Stimulated activated CD4-positive, alpha-beta T cell treated with anti-CD3 and anti-CD28 coated beads, Interleukin-12 subunit alpha, Interleukin-12 subunit beta, amount 100 ng/mL, for 24 hours (primary cell): ENCODE measurements at regions not wholly inside any gene's neighbourhood (a gene's known extent, or its start where the extent isn't known, plus 50 kb on each side); places are given as distances from the start of the nearest gene placed in this dataset.
A peak's percentile ranks its signal among the peaks of the same experiment; 100 is the strongest.

Experiments used
- DNase-seq, 2 experiments: peaks; one replicate each; pipeline ENCODE4 v3.0.0-alpha.2; 2020; ENCODE audit warnings: low read depth in 2 of 2

DNA sequence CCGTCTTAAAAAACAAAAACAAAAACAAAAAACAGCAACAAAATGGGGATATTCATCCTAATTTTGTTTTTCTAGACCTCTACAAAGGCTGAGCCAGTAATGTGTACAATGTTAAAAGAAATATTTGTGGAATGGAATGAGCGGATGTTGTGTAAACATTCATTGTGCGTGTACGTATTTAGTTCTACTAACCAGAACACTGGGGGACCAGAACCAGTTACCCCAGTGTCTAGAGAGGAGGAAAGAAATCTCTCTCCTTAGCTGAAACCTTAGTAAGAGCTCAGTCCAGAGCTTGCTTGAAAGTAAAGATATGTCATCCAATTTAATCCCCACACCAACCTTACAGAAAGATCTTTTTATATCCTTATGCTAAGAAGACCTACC, 106.7 kb upstream of the CPEB4 start:
- DNase-seq: no peak

DNA sequence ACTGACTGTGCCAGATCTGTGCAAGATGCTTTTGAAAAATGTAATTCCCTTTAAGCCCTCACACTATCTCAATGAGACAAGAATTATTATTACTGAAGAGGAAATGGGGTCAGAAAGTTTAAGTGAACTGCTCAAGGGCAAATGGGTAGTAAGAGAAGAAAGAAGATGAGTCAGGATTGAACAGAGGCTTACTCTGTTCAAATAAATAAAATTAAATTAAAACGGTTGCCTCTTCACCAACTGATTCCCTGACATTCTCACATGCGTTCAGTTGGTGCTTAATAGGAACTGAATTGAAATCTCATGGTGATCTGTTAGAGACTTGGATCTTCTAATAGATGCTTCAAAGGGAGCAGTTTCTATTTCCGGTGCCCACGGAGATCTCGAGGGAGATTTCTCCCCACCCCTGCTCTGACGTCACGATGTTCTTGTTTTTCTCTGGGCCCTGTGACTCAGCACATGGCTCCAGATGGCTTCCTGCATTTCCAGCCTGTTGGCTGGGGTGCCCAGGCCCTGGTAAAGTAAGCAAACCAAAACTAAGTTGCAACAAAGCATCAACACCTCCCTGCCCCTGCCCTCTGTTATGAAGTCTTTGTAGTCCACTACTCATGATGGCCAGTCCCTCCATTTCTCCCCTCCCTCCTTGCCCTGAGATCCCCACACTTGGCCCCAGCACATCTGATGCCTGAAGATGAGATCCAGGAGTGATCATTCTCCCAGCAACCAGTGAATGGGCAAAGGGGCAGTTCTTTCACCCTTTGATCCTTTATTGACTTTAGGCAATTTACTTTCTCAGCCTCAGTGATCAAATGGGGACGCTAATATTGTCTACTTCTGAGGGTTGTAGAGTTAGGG, 106.1 kb upstream of the CPEB4 start:
- DNase-seq: peak; percentile 29 to 41

DNA sequence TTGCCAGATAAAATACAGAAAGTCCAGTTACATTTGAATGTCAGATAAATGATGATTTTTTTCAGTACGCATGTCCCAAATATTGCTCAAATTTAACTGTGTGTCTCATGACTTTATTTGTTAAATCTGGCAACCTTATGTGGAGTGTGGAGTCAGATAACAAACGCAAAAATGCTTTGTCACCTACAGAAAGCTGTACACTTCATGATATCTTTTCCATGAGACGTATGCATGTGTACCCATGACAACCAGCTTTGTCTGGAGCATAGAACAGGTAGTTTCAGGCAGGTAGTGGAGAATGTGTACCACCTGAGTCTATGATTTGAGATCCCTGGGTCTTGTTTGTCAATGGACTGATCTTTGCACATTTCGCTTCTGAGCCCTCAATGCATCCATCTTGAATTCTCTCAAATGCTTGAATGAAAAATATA, 105.5 kb upstream of the CPEB4 start:
- no peak for DNase-seq

DNA sequence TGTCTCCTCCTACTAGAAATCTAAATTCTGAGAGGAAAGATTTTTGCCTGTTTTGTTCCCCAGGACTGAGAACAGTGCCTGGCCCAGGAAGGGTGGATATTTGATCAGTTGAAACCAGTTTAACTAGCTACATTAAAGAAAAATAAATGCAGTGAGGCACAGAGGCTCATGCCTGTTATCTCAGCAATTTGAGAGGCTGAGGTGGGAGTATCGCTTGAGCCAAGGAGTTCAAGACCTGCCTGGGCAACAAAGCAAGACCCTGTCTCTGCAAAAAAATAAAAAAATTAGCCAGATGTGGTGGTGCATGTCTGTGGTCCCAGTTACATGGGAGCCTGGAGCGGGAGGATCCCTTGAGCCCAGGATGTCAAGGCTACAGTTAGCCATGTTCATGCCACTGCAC, 104.8 kb upstream of the CPEB4 start:
- DNase-seq: no peak

DNA sequence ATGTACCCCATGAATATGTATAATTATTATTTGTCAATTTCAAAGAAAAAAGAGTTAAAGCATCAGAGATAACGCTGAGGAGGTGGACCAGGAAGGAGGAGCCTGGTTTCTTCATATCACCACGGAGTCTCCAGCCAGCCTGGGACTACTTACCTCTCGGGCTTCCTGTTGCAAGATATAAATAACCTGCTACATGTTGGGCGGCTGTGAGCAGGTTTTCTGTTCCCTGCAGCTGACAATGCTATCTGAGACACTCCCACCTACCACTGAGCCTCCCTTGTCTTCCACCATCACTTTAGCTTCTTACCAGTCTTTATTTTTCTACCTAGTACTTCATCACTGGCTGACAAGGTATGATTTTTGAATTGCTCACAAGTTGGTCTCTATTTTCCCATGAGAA, 102.7 kb upstream of the CPEB4 start:
- DNase-seq: no peak

DNA sequence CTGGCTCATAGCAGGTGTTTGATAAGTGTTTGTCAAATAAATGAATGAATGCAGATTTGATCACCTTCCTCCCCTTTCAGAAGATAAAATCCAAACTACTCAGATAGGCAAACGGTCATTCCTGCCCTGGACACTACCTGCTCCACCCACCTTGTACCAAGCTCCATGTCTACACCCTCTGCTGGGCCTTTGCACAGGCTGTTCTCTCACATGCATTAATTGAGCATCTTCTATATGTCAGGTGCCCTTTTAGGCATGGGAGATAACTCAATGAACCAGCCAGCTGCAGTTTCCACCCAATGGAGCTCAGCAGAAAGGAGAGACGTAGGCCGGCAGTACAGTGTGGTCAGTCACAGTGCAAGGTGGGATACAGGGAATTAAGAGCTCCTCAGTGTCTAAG, 102.3 kb upstream of the CPEB4 start:
- DNase-seq: no peak

DNA sequence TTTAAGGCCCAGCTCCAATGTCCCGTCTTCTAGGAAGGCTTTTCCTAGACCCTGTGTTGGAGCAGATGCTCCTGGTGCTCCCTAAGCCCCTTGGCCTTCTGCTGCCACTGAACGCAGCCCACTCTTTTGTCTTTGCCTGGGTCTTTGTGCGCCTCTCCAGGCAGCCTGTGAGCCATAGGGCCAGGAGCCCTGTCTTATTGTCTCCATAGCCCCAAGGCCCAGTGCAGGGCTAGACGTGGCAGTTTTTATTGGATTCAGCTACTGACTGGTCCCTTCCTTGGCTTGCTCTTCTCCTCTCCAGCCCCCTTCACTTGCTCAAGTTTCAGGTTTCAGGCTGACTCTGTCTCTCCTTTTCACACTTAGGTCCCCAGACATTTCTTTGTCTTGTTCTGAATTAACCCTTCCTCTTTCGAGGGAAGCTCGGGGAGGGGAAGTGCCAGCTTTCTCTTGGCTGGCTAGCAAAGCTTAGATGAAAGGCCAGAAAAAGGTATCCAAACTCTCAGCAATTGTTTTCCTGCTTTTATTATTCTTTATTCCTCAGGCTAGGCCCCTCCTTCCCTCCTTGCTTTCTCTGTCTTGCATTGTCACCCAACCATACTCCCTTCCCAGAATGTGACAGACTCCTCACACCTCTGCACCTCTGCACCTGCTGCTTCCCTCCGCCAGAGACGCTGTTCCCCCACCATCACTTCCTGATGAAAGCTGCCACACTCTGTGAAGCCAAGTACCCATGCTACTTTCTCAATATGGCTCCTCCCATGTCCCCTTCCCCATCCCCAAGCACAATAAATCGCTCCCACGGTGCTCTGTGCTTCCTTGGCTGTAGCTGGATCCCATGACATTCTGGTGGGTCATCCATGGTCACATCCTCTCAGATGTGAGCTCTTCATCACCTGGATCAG, 101.6 kb upstream of the CPEB4 start:
- no peak for DNase-seq

DNA sequence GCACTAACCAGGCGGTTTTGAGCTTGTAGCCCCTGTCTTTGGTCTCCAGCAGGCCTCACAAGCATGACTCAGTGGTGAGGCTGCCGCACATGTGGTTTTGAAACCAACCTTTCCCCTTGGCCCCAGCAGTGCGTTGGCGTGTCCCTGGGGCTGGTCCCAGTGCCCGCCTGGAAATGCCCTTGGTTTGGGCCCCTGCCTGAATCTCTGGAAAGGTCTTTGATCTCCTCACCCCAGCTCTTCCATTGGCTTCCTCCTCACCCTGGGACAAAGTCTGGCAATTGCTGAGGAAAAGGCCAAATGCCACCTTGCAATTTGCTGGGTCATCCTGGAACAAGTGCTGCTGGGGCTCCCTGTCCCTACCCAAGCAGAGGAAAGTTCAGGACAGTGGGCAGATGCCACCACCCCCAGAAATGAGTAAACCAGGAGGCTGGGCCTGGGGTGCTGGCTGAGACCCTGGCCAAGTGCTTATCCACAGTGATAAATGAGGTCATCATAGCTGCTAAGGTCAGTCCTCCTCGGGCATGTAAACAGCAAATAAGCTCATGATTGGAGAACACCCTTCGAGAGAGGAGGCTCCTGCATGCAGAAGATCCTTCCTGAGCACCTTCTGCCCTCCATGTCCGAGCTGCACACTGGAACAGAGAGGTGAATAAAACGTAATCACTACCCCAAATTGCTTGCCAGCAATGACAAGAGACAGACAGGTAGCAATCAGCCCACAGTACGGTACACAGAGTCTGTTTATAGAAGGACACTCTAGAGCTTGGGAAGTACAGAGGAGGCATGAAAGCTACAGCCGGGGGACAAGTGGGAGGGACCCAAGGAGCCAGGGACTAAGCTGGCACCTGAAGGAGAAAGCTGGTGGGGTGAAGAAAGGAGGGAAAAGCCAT, 98.9 kb upstream of the CPEB4 start:
- DNase-seq: no peak

DNA sequence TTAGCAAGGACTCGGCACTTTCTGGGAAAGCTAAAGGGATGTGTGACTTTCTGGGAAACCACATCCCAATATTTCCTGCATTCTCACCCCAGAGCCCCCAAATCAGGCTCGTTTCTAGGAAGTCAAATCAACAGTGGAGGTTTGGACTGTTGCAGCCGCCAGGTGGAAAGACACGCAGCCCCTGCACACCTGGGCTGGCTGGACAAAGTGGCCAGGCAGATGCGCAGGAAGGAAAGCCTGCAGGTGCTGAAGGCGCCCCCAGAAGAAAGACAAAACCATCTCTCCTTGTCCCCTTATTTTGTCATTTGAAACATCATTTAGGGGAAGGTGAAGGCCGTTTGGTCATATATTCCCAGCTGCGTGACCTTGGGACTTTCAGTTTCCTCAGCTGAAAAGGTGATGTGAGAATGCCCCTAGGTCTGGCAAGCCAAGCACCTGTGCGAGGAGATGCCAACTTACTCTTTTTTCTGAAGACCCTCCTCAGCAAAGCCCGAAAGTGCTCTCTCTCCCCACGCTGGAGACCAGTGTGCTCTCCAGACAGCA, 97.9 kb upstream of the CPEB4 start:
- DNase-seq: no peak

DNA sequence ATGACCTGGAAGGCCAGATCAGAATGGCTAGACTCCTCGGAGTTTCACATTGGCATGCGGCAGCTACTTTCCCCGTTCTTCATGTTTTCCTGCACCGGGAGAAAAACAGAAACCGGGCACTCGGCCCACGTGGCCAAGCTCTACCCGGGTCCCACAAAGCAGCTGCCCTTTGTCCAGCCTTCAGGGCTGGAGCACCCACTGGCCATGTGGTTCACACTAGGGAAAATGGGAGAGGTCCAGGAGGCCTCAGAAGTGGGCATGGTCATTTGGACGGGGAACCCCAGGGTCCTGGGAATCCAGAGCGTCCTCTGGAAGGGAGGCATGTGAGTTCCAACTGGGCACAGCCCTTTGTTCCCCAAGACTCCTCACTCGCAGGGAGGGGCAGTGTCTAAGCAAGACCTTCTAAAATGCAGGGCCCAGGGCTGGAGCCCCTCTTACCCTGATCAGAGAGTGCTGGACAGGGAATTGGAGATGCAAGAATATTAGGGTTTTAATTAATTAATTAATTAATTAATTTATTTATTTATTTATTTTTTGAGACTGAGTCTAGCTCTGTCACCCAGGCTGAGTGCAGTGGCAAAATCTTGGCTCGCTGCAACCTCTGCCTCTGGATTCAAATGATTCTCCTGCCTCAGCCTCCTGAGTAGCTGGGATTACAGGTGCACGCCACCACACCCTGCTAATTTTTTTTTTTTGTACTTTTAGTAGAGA, 97.2 kb upstream of the CPEB4 start:
- DNase-seq: no peak

DNA sequence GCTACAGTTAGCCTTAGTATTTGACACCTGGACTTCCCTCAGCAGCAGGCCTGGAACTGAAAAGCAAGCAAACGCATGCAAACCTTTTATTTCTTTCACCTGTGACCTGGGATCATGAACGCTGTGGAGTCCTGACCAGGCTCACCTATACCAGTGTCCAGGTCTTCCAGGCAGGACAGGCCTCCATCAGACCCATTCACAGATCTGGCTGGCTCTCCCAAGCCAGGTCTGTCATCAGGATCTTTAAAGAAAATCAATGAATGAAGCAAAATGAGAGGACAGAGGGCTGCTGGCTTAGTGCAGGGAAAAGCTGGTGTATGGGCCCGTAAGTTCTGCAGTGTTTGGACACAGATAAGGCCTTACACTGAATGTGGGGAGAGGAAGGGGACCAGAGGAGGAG, 96.3 kb upstream of the CPEB4 start:
- DNase-seq: no peak

DNA sequence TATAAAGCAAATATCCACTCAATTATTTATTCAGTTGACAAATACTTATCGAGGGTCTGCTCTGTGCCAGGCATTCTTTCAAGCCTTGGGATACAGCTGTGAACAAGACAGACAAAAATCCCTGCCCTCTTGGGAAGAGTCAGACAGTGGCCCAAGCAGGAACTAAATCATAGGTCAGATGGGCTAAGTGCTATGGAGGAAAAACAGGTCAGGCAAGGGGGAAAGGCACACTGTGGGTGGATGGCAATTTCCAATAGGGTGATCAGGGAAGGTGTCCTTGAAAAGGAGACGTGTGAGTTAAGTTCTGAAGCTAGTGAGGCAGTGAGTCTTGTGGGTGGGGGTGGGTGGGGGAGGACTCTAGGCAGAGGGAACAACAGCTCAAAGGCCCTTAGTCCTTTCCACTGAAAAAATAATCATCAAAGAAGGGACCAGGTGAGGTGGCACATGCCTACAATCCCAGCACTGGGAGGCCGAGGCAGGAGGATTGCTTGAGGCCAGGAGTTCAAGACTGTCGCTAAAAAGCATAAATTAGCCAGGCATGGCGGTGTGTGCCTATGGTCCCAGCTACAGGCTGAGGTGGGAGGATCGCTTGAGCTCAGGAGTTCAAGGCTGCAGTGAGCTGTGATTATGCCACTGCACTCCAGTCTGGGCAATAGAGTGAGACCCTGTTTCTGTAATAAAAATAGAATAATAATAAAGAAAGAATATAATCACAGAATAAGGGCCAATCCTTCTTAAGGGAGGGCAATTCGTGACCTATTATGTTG, 95.2 kb upstream of the CPEB4 start:
- no peak for DNase-seq

DNA sequence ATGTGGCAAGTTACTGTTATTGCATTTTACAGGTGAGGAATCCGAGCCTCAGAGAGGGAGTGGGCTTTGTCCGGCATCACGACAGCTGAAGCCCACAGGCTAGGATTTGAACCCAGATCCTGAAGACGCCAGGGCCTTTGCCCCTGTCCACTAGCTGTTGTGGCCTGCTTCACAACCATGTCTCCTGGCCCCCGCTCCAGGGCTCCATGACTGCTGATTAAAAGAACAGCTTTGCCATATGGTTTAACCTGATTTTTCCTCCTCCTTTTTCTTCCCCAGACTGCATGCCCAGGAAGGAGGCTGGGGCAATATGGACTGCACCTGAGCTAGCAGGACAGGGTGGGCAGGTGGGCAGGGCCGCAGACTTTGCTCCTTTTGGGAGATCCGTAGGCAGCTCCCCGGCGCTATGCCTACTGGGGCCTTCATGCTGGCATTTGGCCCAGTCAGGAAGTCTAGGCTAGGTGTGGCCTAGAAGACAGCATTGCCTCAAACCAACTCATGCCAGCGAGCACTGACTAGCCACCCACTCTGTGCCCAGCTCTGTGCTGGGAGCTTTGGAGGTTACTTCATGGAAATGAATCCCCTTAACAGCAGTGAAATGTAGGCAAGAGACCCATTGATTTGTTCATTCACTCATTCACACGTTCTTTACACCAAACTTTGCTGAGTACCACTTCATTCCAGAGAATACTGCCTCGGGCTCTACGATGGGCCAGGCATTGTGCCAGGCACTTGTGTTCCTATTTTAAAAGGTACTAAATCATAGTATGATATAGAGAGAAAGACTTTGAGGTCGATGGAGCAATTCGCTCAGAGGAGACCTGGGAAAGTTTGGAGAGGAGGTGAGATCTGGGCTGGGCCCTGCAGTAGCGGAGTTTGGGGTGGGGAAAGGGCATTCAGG, 94.3 kb upstream of the CPEB4 start:
- DNase-seq: no peak

DNA sequence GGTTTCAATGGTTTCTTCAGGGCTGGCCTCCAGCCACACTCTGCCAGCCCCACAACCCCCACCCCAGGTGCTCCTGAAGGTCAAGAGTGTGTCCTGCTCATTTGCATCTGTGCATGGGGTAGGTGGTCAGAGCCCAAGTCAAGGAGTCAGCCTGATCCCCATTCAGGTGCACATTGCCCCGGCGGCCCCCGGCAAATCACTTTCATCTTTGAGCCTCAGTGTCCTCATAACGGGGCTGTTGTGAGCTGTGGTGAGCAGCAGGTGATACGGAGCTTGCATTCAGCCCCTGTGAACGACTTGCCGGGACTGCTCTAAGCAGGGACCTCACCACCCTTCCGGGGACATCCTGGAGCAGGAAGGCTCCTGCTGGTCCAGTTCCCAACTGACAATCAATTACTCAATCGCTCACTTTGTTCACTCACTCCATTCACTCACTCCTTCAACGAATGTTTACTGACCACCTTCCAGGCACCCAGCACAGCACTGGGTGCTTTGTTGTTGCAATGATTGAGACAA, 93.2 kb upstream of the CPEB4 start:
- DNase-seq: no peak

DNA sequence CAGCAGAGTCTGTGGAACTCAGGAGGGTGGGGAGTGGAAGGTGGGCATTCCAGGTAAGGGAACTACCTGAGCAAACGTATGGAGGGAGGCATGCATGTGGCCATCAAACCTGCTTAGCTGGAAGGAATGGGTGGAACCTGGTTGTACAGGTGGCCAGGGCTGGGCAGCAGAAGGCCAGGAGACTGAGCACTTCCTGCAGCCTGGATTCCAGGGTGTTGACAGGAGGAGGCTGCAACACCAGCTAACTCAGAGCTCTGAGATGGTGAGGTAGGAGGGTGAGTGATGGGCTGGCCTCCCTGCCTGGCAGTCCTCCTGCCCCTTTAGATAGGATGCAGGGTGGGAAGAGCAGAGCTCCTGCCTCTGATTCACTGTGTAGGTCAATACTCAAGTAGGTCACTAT, 92.5 kb upstream of the CPEB4 start:
- no peak for DNase-seq

DNA sequence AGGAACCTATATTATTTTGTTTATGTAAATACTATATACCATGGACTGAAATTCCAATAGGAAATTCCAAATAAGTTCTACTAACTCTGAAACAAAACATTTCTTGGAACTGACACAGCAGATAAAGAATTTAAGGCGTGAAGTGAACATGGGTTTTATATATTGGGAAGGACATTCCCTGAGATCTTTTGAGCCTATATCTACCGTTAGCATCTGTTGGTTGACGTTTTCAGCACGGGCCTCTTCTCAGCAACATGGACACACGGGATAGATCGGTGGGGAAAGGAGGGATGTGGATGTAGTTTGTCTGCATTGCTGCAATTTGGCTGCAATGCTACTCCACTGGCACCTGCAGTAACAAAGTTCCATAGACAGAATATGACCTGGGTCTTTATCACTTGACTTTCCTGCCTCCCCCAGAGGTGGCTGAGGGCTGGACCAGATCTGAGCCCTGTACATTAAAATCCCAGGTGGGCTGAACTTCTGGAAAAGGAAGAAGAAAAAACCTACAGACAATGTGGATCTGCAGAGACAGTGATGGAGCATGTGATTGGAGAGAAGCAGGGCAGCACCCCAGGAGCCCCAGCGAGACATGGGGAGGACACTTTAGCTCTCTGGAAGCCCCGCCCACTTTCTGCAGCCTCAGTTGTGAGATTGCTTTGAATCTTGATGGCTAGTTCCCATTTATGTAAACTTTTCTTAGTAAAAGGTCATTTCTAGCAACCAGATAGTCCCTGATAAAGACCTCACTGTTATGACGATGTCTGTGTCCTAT, 91.2 kb upstream of the CPEB4 start:
- DNase-seq: no peak

DNA sequence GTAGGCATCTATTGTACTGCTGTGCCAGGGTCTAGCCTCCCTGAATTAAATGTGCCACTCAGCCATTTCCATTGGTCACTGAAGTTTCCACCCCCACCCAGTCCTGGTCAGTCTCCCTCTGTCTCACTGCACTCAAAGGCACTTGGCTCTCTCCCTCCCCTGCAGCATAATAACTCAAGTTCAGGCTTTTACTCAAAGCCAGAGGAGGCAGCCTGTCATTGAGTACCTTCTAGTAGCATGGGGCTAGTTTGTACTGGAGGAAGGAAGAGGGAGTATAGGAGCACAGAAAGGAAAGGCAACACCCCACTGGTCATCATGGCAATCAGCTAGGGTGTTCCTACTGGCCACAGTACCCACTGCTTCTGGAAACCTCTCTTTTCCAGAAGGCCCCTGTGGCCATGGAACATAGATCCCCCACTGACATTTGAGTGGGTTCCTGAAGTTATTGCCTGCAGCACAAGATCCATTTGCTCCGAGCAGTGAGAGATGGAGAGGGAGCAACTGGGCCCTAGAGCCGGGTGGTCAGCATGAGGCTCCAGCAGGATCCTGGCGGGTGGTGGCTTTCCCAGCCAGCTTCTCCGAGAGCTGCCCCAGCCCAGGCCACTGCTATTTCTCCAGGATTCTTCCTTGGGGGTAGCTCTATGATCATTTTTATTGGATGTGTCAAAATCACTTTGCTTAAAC, 89.9 kb upstream of the CPEB4 start:
- DNase-seq: no peak

DNA sequence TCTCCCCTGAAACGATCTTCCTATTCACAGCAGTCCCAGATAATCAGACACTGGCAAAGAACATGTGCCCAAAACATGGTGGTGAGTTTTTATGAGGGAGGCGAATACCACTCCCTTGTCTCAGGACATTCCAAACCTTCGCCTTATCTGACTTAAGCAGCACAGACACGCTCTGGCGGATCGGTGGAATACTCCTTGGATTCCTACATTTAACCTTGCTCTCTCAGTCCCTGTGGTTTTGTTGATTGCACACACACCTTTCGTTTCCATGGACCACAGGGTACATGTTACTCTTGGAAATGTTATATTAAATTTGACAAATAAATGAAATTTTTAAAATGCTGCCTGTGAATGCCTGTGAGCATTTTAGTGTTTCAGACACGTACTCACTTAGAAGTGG, 87.8 kb upstream of the CPEB4 start:
- no peak for DNase-seq
